GM21528 (cell line): ENCODE measurements at regions not wholly inside any gene's neighbourhood (a gene's known extent, or its start where the extent isn't known, plus 50 kb on each side); places are given as distances from the start of the nearest gene placed in this dataset.

Experiments used
- ATAC-seq: cut with Tn5 transposase; IDR thresholded peaks from one replicate; pipeline ENCODE4 v1.9.1; 2021; ENCODE audit warnings: mild to moderate bottlenecking, moderate library complexity; ENCODE audit not compliant: unreplicated experiment, low FRiP score

DNA sequence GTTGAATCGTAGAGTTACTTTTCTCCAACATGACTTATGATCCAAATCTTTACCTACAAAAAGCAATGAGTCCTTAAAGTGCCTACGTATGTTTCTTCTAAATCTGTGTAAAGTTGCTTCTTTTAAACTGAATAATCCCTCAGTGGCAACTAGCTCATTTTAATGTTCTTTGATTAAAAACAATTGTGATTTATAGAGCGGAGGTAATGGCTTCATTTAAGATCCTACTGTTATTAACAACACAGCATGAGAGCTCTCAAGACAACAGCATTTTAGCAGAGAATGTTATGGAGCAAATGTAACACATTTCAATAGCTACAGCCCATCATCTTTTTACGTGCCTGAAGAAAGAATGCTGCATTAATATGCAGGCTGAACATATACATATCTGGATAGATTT is 55.3 kb upstream of the VGLL3 start:
- ATAC-seq: no peak

DNA sequence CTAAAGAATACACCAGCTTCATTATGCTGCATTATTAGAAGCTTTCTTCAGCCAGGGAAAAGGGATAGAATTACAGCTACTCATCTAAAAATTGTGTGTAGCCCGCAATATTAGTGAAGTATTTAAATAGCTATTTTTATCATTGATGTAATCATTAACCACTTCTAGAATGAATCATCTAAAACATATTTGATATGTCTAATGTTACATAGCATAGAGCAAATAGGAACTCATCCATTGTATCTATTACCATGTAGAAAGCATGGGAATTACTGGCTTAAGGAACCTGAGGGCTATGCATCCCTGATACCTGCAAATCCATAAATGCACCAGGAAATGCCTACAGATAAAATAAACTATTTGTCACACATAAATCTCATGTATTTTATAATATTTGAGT is 54.5 kb upstream of the VGLL3 start:
- ATAC-seq: no peak

DNA sequence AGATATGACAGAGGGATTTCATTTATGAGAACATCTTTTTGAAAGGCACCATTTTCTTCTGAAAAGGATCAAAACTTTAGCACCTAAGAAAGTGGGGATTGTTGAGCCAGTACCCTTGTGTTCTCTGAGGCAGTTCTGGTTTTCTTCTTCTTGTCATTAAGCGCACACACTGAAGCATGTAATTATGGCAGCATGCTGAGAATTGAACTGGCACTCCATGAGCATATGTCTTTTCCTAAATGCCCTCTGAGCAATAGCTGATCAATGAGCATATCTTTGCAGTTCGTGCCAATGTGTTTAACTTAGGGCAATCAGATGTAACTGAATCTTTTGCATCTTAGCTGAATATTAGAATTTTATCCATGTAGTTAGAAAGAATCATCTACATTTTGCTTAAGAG is 53.9 kb upstream of the VGLL3 start:
- no peak for ATAC-seq

DNA sequence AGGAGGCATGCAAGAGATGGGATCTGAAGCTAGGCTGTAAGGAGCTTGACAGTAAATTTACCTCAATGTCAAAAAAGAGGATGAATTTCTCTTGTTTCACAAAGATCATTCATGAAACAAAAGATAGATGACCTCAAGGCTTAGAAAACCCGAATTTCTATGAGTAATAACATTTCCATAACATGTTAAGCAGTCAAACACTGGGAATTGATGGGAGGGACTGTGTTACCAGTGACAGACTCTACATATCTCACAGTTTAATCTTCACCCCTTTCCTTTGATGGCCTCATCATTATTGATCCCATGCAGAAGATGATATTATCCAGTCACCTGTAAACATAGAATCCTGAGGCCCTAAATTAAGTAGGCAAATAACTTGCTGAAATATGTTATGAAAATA is 53.5 kb upstream of the VGLL3 start:
- no peak for ATAC-seq

- no peak for ATAC-seq
Observed at GRCh38 chr3:87041191-87041590, 50.2 kb upstream of the VGLL3 start.
